ENCODE measurements at regions not wholly inside any gene's neighbourhood (a gene's known extent, or its start where the extent isn't known, plus 50 kb on each side); places are given as distances from the start of the nearest gene placed in this dataset.

DNA sequence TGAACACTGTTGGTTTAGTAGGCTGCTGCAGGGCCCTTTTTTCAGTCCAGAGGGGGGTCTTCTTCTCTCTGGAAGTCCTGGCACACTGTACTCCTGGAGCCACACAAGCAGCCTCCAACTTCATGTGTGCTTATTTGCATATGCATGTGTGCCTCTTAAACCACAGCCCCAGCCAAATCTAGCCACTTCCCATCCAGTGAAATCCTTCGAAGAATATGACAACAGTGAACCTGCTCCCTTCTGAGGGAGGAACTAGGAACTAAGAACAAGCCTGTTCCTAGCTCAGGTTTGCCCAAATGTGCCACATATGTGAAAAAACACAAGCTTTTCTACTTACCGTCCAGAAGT is 348.5 kb downstream of the FOXO1 start:
- ChIA-PET POLR2A (no interaction called here), CTCF (no interaction called here)
- no peak for DNase-seq (ENCODE audit: extremely low spot score)
- TF ChIP-seq SP1 (IDR thresholded peaks at IDR 0.05), result no peak
- TF ChIP-seq L3MBTL2 (conservative IDR thresholded peaks at IDR 0.05), result no peak
- no peak for TF ChIP-seq FOXM1 (IDR thresholded peaks at IDR 0.05; ENCODE audit: borderline replicate concordance)
- TF ChIP-seq TARDBP (IDR thresholded peaks at IDR 0.05), result no peak
- no peak for TF ChIP-seq HDGF (IDR thresholded peaks at IDR 0.05; ENCODE audit: borderline replicate concordance)
- no peak for TF ChIP-seq CTBP1 (IDR thresholded peaks at IDR 0.05; ENCODE audit: borderline replicate concordance)
- no peak for TF ChIP-seq NFRKB (IDR thresholded peaks at IDR 0.05)
- no peak for TF ChIP-seq ARNT (IDR thresholded peaks at IDR 0.05)

DNA sequence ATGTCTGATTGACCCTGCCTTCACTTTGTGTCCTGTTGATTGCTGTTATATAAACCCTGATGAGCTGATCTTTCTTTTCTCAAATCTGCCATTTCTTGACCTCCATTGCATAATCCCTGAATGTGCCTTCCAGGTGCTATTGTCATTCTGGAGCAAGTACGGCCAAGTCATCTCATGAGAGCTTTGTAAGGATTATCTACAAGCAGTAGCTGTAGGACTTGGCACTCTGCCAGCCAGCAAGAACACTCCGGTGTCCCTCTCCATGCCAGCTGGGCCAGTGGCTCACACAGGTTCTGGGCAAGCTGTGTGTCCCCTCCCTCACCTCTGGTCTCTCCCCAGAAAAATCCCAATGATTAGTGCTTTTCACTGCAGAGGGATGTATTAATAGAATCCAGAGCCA is 348.1 kb downstream of the FOXO1 start:
- peak; percentile 22 for DNase-seq (ENCODE audit: extremely low spot score)
- ChIA-PET CTCF (no interaction called here), POLR2A (no interaction called here)
- TF ChIP-seq HDGF (IDR thresholded peaks at IDR 0.05; ENCODE audit: borderline replicate concordance), result no peak
- no peak for TF ChIP-seq ARNT (IDR thresholded peaks at IDR 0.05)
- no peak for TF ChIP-seq L3MBTL2 (conservative IDR thresholded peaks at IDR 0.05)

DNA sequence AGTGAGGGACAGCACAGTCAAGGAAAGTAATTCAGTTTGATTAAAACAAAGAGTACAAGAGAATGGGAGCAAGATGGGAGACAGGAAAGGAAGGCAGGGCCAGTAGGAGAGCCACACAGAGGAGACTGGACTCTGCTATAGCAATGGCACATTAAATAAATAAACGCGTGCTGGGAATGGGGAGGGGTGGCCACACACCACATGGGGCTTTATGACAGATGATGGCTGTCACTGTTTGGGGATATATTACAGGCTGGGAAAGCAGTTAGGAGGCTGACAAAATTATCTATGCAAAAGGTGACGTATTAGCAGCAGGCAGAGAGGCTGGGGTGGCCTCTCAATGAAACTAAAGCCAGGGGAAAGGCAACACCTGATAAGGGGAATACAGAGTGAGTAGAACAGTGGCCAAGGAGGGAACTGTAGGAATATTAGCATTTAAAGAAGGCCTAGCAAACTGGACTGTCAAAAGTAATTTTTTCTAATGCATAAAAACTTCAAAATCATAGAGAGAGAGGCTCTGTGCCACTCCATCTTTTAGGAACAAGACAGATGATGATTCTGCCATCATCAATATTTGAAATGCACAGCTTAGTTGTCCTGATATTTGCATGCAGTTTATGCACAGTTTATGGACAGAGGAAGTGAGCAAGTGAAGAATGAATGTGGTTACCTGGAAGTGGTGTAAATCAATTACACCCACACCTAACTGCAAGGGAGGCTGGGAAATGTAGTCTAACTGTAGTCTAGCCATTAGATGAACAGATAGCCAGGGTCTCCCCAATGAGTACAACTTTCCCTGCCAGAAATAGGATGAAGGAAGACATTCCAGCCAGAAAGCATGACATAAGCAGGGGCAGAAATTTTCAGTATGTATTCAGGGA is 346.5 kb downstream of the FOXO1 start:
- DNase-seq (ENCODE audit: extremely low spot score), result no peak
- no peak for TF ChIP-seq FOXK2 (IDR thresholded peaks at IDR 0.05)
- TF ChIP-seq, protein P1, sequence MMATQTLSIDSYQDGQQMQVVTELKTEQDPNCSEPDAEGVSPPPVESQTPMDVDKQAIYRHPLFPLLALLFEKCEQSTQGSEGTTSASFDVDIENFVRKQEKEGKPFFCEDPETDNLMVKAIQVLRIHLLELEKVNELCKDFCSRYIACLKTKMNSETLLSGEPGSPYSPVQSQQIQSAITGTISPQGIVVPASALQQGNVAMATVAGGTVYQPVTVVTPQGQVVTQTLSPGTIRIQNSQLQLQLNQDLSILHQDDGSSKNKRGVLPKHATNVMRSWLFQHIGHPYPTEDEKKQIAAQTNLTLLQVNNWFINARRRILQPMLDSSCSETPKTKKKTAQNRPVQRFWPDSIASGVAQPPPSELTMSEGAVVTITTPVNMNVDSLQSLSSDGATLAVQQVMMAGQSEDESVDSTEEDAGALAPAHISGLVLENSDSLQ (IDR thresholded peaks at IDR 0.05), result peak; percentile 79
- TF ChIP-seq NFRKB (IDR thresholded peaks at IDR 0.05), result no peak
- TF ChIP-seq ZNF384 (IDR thresholded peaks at IDR 0.05), result no peak
- no peak for TF ChIP-seq SP1 (IDR thresholded peaks at IDR 0.05)
- POLR2A ChIA-PET, result no interaction called here
- CTCF ChIA-PET, result no interaction called here

DNA sequence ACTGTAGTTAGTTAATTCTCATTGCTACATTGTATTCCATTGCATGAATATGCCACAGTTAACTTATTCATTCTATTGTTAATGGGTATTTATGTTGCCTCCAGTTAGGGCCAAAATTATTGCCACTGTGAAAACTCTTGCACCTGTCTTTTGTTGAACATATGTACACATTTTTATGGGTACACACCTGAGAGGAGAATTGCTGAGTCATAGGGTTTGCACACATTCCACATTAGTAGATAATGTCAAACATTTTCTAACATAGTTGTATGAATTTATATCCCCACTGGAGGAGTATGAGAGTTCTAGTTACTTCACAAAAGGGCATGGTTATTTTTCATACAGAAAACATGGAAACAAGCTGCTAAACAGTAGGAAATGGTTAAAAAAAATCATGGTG is 338.4 kb downstream of the FOXO1 start:
- TF ChIP-seq, protein P1 (IDR thresholded peaks at IDR 0.05), result no peak
- TF ChIP-seq ARNT (IDR thresholded peaks at IDR 0.05), result no peak
- DNase-seq (ENCODE audit: extremely low spot score), result no peak
- CTCF ChIA-PET, result no interaction called here
- POLR2A ChIA-PET, result no interaction called here

DNA sequence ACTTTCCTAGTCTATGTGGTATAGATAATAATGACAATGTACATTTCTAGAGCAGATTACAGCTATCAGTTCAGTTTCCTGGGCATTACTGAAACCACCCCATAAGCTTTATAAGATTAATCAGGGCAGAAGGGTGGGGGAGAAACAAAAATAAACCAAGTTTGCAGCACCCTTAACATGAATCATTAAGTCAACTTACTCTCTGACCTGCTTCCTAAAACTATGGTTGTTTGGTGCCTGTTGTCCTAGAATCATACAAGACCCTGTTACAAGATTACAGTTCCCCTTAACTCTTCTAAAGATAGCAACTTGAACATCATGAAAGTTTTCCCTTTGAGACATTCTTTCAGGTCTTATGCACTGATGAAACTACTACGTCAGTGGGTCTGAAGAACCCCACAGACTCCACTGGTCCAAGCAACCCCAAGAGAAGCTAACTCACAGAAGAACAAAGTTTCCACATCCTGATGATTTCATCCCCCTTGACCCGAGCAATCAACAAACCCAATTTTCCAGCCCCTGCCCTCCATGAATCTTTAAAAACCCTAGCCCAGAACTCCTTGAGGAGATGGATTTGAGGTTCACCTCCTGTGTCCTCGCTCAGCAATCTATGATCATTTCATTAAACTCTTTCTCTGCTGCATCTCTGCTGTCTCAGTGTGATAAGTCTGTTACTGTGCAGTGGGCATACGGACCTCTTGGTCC is 336.5 kb downstream of the FOXO1 start:
- DNase-seq (ENCODE audit: extremely low spot score), result no peak
- ChIA-PET CTCF (interaction anchor here (0.6 kb wide), 1 partner anchor 14 kb away, joined by 3 read pairs; no protein-coding TSS in a partner anchor), POLR2A (no interaction called here)
- TF ChIP-seq BHLHE40 (IDR thresholded peaks at IDR 0.05; ENCODE audit: borderline replicate concordance) (no peak), FOXA1 (IDR thresholded peaks at IDR 0.05) (no peak), NFRKB (IDR thresholded peaks at IDR 0.05) (no peak), HDGF (IDR thresholded peaks at IDR 0.05; ENCODE audit: borderline replicate concordance) (no peak), ARNT (IDR thresholded peaks at IDR 0.05) (no peak), TARDBP (IDR thresholded peaks at IDR 0.05) (no peak), FOXK2 (IDR thresholded peaks at IDR 0.05) (no peak), FOXM1 (IDR thresholded peaks at IDR 0.05; ENCODE audit: borderline replicate concordance) (no peak), ZNF384 (IDR thresholded peaks at IDR 0.05) (no peak), CTBP1 (IDR thresholded peaks at IDR 0.05; ENCODE audit: borderline replicate concordance) (no peak)

DNA sequence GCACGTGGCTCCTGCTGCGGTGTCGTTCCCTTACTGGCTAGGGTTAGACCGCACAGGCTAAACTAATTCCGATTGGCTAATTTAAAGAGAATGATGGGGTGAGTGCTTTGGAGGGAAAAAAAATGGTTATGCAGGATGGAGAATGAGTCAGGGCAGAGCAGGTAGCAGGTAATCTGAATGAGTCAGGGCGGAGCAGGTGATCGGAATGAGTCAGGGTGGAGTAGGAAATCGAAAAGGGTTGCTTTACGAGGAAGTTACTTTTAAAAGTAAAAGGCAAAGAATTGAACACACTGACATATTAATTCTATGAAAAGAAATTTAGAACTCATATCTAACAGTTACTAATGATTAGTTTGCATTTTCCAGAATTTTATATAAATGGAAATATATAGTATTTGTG is 335.5 kb downstream of the FOXO1 start:
- TF ChIP-seq HDGF (IDR thresholded peaks at IDR 0.05; ENCODE audit: borderline replicate concordance) (no peak), BHLHE40 (IDR thresholded peaks at IDR 0.05; ENCODE audit: borderline replicate concordance) (no peak), ZNF384 (IDR thresholded peaks at IDR 0.05) (no peak), FOXA1 (IDR thresholded peaks at IDR 0.05) (no peak), LEF1 (IDR thresholded peaks at IDR 0.05; ENCODE audit: borderline replicate concordance) (no peak), TARDBP (IDR thresholded peaks at IDR 0.05) (no peak), FOXM1 (IDR thresholded peaks at IDR 0.05; ENCODE audit: borderline replicate concordance) (no peak), L3MBTL2 (conservative IDR thresholded peaks at IDR 0.05) (no peak), SUZ12 (IDR thresholded peaks at IDR 0.05) (no peak), CTBP1 (IDR thresholded peaks at IDR 0.05; ENCODE audit: borderline replicate concordance) (no peak), ELF4 (IDR thresholded peaks at IDR 0.05) (no peak)
- DNase-seq (ENCODE audit: extremely low spot score), result no peak
- POLR2A ChIA-PET, result no interaction called here
- CTCF ChIA-PET, result no interaction called here

DNA sequence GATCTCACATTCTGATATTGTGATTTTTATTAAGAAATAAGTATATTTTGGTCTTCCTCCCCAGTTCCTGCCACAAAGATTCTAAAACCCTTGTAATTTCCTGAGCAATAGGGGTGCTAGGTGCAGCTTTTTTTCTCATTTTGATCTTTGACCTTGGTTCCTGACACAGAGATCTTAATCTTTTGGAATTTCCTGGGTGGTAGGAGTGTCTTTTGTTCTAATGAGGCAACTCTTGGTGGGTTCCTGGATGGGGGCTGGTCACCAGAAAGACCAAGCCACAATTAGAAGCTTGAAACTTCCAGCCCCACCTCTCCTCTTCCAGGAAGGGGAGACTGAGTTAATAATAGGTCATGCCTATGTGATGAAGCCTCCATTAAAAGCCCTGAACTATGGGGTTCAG is 334.6 kb downstream of the FOXO1 start:
- DNase-seq (ENCODE audit: extremely low spot score), result no peak
- POLR2A ChIA-PET, result no interaction called here
- CTCF ChIA-PET, result no interaction called here
- no peak for TF ChIP-seq BHLHE40 (IDR thresholded peaks at IDR 0.05; ENCODE audit: borderline replicate concordance)
- TF ChIP-seq, protein P1 (IDR thresholded peaks at IDR 0.05), result no peak
- no peak for TF ChIP-seq FOXM1 (IDR thresholded peaks at IDR 0.05; ENCODE audit: borderline replicate concordance)
- no peak for TF ChIP-seq ELF4 (IDR thresholded peaks at IDR 0.05)
- no peak for TF ChIP-seq CTBP1 (IDR thresholded peaks at IDR 0.05; ENCODE audit: borderline replicate concordance)
- no peak for TF ChIP-seq FOXK2 (IDR thresholded peaks at IDR 0.05)
- TF ChIP-seq FOXA1 (IDR thresholded peaks at IDR 0.05), result no peak
